SK-N-MC (cell line): ENCODE measurements at regions not wholly inside any gene's neighbourhood (a gene's known extent, or its start where the extent isn't known, plus 50 kb on each side); places are given as distances from the start of the nearest gene placed in this dataset.

Experiments
- EZH2 ChIP-seq: fragments of 200-600 bp; sonication (generic); IDR thresholded peaks from one replicate; pipeline ENCODE4 v1.6.1; 2017; ENCODE audit warnings: antibody characterized with exemption
- POLR2AphosphoS5 ChIP-seq: IDR thresholded peaks from 2 replicates; pipeline ENCODE4 v1.6.1; 2012; ENCODE audit warnings: mild to moderate bottlenecking, low read depth, low read length, borderline replicate concordance

DNA sequence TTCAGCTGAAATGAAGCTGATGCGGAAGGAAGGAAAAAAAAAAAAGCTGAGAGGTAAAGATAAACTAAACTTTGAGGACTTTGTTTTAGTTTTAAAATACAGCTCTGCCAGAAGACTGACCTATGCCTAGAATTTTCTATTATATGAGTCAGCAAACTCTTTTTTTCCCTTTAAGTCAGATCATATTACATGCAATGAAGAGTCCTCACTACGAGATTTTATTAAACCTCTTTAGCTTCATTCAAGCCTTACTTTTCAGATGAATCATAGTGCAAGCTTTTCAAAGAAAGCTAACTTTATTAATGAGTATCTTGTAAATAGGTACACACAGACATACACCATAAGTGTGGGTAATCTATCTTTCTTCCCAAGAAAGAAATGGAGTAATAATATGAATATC lies 57.8 kb upstream of the FSCB start:
- TF ChIP-seq EZH2 = no peak
- TF ChIP-seq POLR2AphosphoS5 = no peak
